GM12878 (cell line): ENCODE measurements at regions not wholly inside any gene's neighbourhood (a gene's known extent, or its start where the extent isn't known, plus 50 kb on each side); places are given as distances from the start of the nearest gene placed in this dataset.

Experiments
- ATAC-seq: fragments of 200-7000 bp; cut with Tn5 transposase; 3 replicates; pipeline ENCODE4 v1.9.1; 2020; ENCODE audit warnings: mild to moderate bottlenecking, moderate library complexity
- BruUV-seq: library from RNA; stranded (reverse); fragments of 400-500 nt; replicated peaks from 2 replicates; lab custom pipeline; 2021; lab: Mats Ljungman, UMichigan
- CTCF ChIA-PET: fragments of 300-600 bp; sonication (Branson Sonifier 250); formaldehyde crosslinking; extraction: SDS; loops from one replicate; lab custom pipeline; 2021; ENCODE audit warnings: inconsistent platforms; lab: Yijun Ruan, JAX
- POLR2A ChIA-PET: fragments of 350-600 bp; formaldehyde crosslinking; extraction: SDS; loops from one replicate; lab custom pipeline; 2021; ENCODE audit warnings: inconsistent platforms; lab: Charles Lee
- RAD21 ChIA-PET: fragments of 300-600 bp; sonication (Branson Sonifier 250); formaldehyde crosslinking; loops from one replicate; lab custom pipeline; 2023; ENCODE audit warnings: antibody characterized with exemption; ENCODE audit not compliant: unreplicated experiment; lab: Charles Lee
- SMC1A ChIA-PET: fragments of 300-600 bp; sonication (Branson Sonifier 250); formaldehyde crosslinking; loops from one replicate; lab custom pipeline; 2023; ENCODE audit not compliant: unreplicated experiment, uncharacterized antibody; lab: Charles Lee
- DNase-seq: peaks from one replicate; pipeline ENCODE4 v3.0.0-alpha.2; 2011; ENCODE audit warnings: low read depth, low spot score
- FAIRE-seq: peaks from 3 replicates; lab custom pipeline; 2011; peaks lifted over from hg19 to GRCh38; lab: Jason Lieb, UNC
- H2AFZ ChIP-seq: 2 replicates; pipeline ENCODE4 v1.6.0; 2011; ENCODE audit warnings: low read depth, low read length, control low read depth; ENCODE audit not compliant: control insufficient read depth
- H3K27ac ChIP-seq: 2 replicates; pipeline ENCODE4 v1.5.1; 2011; ENCODE audit warnings: control low read depth; ENCODE audit not compliant: control insufficient read depth, insufficient read depth
- H3K27me3 ChIP-seq, 2 experiments: replicated peaks in 1 of 2; 2 replicates each; pipeline versions ENCODE4 v1.6.0 to v1.6.1; 2011; ENCODE audit warnings: low read length in 1 of 2; ENCODE audit not compliant: control insufficient read depth in 2 of 2, insufficient read depth in 2 of 2
- H3K36me3 ChIP-seq, 2 experiments: 2 replicates each; pipeline ENCODE4 v1.5.1; 2011; ENCODE audit warnings: low read length in 1 of 2; ENCODE audit not compliant: control insufficient read depth in 2 of 2, insufficient read depth in 2 of 2
- H3K4me1 ChIP-seq: 2 replicates; pipeline ENCODE4 v1.6.1; 2011; ENCODE audit warnings: mild to moderate bottlenecking, low read length, moderate library complexity, mixed read lengths; ENCODE audit not compliant: control insufficient read depth, insufficient read depth
- H3K4me2 ChIP-seq: 2 replicates; pipeline ENCODE4 v1.6.0; 2011; ENCODE audit warnings: control low read depth; ENCODE audit not compliant: control insufficient read depth, insufficient read depth
- H3K4me3 ChIP-seq: fragments of 200-600 bp; sonication (generic); 2 replicates; pipeline ENCODE4 v1.5.1; 2016
- H3K79me2 ChIP-seq: 2 replicates; pipeline ENCODE4 v1.6.0; 2011; ENCODE audit warnings: low read length; ENCODE audit not compliant: control insufficient read depth, insufficient read depth
- H3K9ac ChIP-seq: 2 replicates; pipeline ENCODE4 v1.8.0; 2011; ENCODE audit warnings: low read length, control low read depth, mixed read lengths; ENCODE audit not compliant: control insufficient read depth, insufficient read depth
- H3K9me3 ChIP-seq: replicated peaks from 3 replicates; pipeline ENCODE4 v1.5.1; 2011; ENCODE audit warnings: mild to moderate bottlenecking, low read length; ENCODE audit not compliant: control insufficient read depth, insufficient read depth
- H4K20me1 ChIP-seq: 2 replicates; pipeline ENCODE4 v1.6.0; 2011; ENCODE audit not compliant: control insufficient read depth, insufficient read depth
- DPF2 ChIP-seq: fragments of 450-650 bp; IDR thresholded peaks from 2 replicates; pipeline ENCODE4 v1.6.1; 2017; ENCODE audit warnings: mild to moderate bottlenecking
- IRF4 ChIP-seq: IDR thresholded peaks from 2 replicates; pipeline ENCODE4 v1.6.1; 2011; ENCODE audit warnings: low read depth, low read length
- SUPT20H ChIP-seq: IDR thresholded peaks from 2 replicates; pipeline ENCODE4 v1.6.1; 2011; ENCODE audit warnings: low read depth, mild to moderate bottlenecking, low read length, moderate library complexity, borderline replicate concordance; ENCODE audit not compliant: control insufficient read depth
- YY1 ChIP-seq: IDR thresholded peaks from 2 replicates; pipeline ENCODE4 v1.6.1; 2011; ENCODE audit warnings: low read depth, mild to moderate bottlenecking, low read length
- WGBS: methylation state at CpG from one replicate; pipeline ENCODE4 v1.1.6; 2016; ENCODE audit warnings: low lambda C conversion rate; ENCODE audit not compliant: insufficient replicate concordance, insufficient coverage; ENCODE audit errors: missing lambda C conversion rate; 5-methylcytosine and 5-hydroxymethylcytosine counted together
- in situ Hi-C: fragments of 300-500 bp; cut with MboI; formaldehyde crosslinking; loops from 9 replicates; pipeline ENCODE4 v1.14.3; 2018; ENCODE audit warnings: mixed read lengths
- intact Hi-C: fragments of 100-400 bp; cut with micrococcal nuclease; formaldehyde crosslinking; loops from one replicate; pipeline ENCODE4 v1.14.2; 2022; ENCODE audit not compliant: unreplicated experiment
- TF ChIP-seq, protein P1 (sequence below): IDR thresholded peaks from 2 replicates; pipeline ENCODE4 v1.6.1; 2012; ENCODE audit warnings: low read depth, low read length, improper control_type of control experiment
- TF ChIP-seq, protein P2 (sequence below): IDR thresholded peaks from 2 replicates; pipeline ENCODE4 v1.6.1; 2011; ENCODE audit warnings: borderline replicate concordance, low read depth, mild to moderate bottlenecking, moderate library complexity, mixed read lengths, low read length; ENCODE audit not compliant: insufficient read depth; ENCODE audit errors: extremely low read length
- TF ChIP-seq, protein P3 (sequence below): fragments of 150-350 bp; IDR thresholded peaks from 2 replicates; pipeline ENCODE4 v1.6.1; 2016; ENCODE audit warnings: low read depth, low read length

DNA sequence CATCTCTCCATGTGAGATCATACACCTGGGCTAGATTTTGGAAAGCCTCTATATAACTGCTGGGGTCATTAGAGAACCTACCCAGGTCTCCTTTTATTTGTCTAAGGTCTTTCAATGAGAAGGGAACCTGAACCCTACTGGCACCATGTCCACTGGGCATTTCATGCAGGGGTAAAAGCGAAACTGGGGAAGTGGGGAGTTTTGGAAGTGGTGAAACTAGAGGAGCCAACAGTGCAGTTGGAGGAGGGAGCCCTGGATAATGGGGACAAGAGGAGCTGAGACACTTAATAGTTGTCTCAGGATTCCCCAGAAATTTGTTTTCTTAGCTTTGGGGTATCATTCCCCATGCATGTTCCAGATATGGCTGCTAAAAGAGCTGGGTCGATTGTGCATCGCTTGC is 169.0 kb upstream of the NREP start:
- Histone ChIP-seq H3K4me3 (no peak overlapping the region), H2AFZ (no peak overlapping the region), H3K79me2 (no peaks in the 10 kb centered on the region), H3K4me2 (no peak overlapping the region), H3K27me3 (no peaks in the 10 kb centered on the region), H4K20me1 (no peaks in the 10 kb centered on the region), H3K27ac (no peak overlapping the region), H3K4me1 (no peaks in the 10 kb centered on the region), H3K36me3 (no peaks in the 10 kb centered on the region), H3K9ac (no peak overlapping the region), H3K9me3 (no peaks in the 10 kb centered on the region)
- ChIA-PET SMC1A (interaction anchor here (1.1 kb wide), 1 partner anchor 8 kb away, joined by 3 read pairs; no protein-coding TSS in a partner anchor), POLR2A (no interaction called here), RAD21 (no interaction called here), CTCF (interaction anchor here (0.6 kb wide), 1 partner anchor 969 kb away, joined by 3 read pairs; no protein-coding TSS in a partner anchor)
- intact Hi-C loops: loop anchor here (10.0 kb wide), 1 partner anchor 251 kb away; no protein-coding TSS in a partner anchor
- FAIRE-seq: no peak
- no TSS peak for BruUV-seq
- in situ Hi-C loops: no loop called here
- no peak for ATAC-seq
- DNase-seq: no peak
- TF ChIP-seq IRF4: no peak
- no peak for TF ChIP-seq DPF2
- TF ChIP-seq, protein P1, sequence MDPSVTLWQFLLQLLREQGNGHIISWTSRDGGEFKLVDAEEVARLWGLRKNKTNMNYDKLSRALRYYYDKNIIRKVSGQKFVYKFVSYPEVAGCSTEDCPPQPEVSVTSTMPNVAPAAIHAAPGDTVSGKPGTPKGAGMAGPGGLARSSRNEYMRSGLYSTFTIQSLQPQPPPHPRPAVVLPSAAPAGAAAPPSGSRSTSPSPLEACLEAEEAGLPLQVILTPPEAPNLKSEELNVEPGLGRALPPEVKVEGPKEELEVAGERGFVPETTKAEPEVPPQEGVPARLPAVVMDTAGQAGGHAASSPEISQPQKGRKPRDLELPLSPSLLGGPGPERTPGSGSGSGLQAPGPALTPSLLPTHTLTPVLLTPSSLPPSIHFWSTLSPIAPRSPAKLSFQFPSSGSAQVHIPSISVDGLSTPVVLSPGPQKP: no peak
- no peak for TF ChIP-seq SUPT20H
- TF ChIP-seq, protein P2, sequence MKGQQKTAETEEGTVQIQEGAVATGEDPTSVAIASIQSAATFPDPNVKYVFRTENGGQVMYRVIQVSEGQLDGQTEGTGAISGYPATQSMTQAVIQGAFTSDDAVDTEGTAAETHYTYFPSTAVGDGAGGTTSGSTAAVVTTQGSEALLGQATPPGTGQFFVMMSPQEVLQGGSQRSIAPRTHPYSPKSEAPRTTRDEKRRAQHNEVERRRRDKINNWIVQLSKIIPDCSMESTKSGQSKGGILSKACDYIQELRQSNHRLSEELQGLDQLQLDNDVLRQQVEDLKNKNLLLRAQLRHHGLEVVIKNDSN: no peak
- TF ChIP-seq YY1: no peak
- TF ChIP-seq, protein P3, sequence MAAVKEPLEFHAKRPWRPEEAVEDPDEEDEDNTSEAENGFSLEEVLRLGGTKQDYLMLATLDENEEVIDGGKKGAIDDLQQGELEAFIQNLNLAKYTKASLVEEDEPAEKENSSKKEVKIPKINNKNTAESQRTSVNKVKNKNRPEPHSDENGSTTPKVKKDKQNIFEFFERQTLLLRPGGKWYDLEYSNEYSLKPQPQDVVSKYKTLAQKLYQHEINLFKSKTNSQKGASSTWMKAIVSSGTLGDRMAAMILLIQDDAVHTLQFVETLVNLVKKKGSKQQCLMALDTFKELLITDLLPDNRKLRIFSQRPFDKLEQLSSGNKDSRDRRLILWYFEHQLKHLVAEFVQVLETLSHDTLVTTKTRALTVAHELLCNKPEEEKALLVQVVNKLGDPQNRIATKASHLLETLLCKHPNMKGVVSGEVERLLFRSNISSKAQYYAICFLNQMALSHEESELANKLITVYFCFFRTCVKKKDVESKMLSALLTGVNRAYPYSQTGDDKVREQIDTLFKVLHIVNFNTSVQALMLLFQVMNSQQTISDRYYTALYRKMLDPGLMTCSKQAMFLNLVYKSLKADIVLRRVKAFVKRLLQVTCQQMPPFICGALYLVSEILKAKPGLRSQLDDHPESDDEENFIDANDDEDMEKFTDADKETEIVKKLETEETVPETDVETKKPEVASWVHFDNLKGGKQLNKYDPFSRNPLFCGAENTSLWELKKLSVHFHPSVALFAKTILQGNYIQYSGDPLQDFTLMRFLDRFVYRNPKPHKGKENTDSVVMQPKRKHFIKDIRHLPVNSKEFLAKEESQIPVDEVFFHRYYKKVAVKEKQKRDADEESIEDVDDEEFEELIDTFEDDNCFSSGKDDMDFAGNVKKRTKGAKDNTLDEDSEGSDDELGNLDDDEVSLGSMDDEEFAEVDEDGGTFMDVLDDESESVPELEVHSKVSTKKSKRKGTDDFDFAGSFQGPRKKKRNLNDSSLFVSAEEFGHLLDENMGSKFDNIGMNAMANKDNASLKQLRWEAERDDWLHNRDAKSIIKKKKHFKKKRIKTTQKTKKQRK: no peak
- WGBS: 49% methylated on average over 3 of the region's 3 CpGs
